ENCODE measurements at regions not wholly inside any gene's neighbourhood (a gene's known extent, or its start where the extent isn't known, plus 50 kb on each side); places are given as distances from the start of the nearest gene placed in this dataset.

- DNase-seq: no peak
Measured at GRCh38 chr5:168165977-168166376, 125.5 kb upstream of the WWC1 start.

- DNase-seq: no peak
Measured at GRCh38 chr5:168167338-168167737, 124.1 kb upstream of the WWC1 start.

DNA sequence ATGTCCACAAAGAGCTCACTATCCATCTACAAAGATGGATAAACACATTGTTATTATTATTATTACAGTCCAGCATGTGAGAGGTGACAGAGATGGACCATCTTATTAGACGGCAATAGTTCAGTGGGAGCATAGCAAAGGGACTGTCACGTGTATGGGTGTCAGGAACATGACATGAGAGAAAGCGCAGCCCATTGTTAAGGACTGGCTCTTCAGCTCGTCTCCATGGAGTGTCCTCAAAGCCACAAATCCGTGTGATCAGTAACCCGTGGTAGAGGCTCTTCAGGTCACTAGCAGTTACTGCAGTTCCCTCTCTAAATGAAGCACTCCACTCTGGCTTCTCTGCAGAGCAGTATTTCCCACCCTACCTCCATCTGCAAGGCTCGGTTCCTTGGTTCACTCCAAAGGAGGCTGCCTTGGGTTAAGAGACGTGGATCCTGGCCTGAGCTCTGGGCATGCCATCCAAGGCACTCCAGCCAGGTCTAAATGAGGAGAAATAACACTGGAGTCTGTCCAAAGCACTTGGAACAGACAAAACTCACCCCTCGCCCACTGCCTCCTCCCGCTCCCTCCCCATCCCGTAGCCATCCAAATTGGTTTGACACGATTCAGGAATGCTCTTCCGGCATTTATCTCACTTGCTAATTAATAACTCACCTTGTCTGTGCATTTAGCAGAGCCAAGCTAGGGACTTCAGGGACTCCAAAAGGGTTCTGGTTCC lies 122.3 kb upstream of the WWC1 start:
- DNase-seq: no peak

DNA sequence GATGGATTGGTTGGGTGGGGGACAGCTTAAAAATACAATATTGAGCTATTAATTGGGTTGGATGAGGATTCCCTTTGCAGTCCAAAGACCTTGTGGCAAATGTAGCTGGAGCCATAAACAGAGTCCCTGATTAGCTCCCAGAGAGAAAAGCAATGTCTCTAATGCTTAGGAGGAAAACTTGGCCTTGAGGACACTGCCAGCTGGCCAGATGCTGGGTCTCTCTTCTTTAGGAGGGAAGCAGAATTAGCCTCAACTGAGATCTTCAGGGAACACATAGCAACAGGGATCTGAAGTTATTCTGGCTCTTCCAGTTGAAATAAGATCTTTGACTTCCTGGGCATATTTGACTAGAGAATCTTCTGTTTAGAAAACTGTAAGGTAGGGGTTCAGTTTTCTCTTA lies 121.7 kb upstream of the WWC1 start:
- no peak for DNase-seq

- no peak for DNase-seq
Measured at GRCh38 chr5:168171901-168172759, 119.3 kb upstream of the WWC1 start.

- DNase-seq: no peak
Measured at GRCh38 chr5:168172760-168173223, 118.7 kb upstream of the WWC1 start.

DNA sequence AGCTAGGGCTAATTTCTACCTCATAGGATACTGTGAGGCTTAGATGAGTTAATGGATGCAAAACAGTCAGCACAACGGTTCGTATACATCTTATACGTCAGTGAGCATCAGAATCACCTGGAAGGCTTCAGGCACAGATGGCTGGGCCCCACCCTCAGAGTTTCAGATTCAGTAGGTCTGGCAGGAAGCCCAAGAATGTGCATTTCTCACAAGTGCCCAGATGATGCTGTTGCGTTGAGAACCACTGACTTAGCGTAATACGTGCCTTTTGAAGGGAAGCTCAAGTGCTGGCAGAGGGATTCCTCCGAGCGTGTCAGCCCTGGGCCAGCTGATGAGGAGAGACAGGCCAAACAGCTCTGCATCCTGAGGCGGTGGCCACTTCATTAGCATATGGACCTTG lies 117.1 kb upstream of the WWC1 start:
- DNase-seq: no peak

- DNase-seq: no peak
Measured at GRCh38 chr5:168176251-168176650, 115.2 kb upstream of the WWC1 start.

- no peak for DNase-seq
Measured at GRCh38 chr5:168176941-168177340, 114.5 kb upstream of the WWC1 start.

DNA sequence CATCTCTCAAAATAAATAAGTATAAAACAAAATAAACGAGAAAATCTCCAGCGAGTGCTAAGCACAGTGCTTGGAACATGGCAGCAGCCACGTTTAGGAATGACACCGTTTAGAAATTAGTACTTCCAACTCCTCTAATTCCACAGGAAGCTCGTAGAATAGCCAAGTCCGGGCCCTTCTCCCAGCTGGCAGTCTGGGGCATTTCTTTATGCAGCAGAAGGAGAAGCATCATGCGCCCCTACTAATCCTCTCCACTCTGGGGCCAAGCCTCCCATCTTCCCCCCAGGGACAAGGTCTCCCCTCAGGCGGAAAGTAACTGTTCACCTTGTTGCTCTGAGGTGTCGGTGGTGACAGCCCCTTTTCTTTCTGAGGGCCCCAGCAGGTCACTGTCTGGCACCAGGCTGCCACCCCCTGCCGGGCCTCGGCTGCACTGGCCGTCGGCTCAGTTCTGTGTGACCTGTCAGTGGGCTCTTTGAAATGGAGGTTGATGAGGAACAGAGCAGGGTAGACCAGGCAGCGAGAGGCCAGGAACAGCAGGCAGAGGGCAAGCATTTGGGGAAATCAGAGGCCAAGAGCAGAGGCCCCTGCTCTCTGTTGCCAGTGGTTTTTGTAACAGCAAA lies 113.5 kb upstream of the WWC1 start:
- peak in 3 of 14 donors; percentile 11 to 52 (median 50) for DNase-seq

DNA sequence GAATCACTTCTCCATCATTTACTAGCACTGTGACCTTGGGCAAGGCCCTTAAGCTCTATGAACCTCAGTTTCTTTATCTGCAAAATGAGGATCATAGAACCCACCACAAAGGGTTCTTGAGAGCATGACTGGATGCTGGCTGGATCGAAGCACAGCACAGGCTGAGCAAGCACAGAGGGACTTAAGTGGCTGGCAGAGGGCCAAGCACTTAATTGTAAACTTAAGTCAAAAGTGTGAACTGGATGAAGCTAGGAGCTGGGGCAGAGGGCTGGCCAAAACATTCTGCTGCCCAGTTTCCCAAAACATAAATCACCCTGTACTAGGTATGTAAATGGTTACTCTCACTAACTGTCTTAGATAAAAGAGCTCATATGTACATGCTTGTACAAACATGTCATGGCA lies 112.3 kb upstream of the WWC1 start:
- no peak for DNase-seq

DNA sequence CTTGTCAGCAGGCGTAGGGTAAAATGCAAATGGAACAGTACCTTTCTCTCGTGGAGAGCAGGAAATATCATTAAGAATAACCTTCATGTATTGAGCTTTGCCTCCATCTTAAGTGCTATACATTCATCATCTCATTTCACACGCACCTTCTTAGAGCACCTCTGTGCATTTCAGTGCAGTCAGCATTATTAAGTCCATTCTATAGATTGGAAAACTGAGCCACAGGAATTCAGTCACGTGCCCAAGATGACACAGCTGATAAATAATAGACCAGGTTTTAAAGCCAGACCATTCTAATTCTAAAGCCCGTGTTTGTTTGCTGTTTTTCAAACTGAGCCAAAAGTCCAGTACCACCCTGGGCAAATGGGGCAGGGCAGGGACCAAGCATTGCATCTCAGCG lies 109.2 kb upstream of the WWC1 start:
- no peak for DNase-seq

GRCh38 chr5:168184103-168184502 lies 107.3 kb upstream of the WWC1 start:
- no peak for DNase-seq

DNA sequence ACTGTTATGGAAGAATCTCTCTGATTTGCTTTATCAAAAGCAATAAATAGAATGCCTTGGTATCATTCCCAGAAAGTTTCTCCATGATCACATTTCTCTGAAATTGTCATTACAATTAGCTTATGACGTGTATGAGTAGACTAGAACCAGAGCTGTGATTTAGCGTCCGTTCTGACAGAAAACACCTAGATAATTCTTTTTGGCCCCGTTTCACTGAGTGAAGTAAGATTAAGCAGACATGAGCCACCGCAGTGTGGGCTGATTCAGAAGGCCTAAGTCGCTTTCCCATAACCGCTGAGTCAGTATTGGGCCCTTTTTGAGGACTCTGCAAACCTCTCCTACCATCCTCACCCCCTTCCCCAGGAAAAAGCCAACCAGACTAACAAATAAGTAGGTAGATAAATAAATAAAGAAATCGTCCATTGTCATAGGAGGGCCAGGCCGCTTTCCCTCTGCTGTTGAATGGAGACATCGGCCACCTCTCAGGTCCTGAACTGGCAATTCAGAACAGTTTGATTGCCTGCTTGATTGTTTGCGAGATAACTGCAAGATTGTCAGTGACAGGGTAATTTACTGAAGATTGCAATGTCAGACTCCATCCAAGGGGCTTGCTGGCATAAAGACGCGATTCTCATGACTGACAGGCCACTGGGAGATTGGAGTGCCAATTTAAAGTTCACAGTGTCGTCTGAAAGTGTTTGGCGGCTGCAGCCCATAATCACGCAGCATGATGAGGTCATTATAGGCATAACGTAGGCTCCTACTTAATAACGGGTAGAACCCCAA lies 105.0 kb upstream of the WWC1 start:
- DNase-seq: no peak

GRCh38 chr5:168187614-168188013 lies 103.8 kb upstream of the WWC1 start:
- DNase-seq: no peak

DNA sequence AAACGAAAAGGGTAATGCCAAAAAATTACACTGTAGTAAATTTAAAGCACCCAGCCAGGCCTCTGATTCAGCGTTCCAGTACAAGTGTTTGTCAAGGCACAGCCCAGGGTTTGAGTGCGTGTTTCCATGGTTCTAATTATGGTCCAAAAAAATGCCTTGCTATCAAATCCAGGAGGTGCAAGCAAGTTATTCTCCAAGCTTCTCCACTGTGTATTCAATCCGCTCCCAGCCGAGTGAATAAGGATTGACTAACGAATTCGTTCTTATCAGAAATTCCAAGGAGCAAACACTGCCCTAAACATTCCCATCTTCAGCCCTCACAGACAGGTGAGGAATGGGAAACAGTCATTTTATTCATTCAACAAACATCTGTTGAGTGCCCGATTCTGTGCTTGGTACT lies 103.3 kb upstream of the WWC1 start:
- DNase-seq: no peak

DNA sequence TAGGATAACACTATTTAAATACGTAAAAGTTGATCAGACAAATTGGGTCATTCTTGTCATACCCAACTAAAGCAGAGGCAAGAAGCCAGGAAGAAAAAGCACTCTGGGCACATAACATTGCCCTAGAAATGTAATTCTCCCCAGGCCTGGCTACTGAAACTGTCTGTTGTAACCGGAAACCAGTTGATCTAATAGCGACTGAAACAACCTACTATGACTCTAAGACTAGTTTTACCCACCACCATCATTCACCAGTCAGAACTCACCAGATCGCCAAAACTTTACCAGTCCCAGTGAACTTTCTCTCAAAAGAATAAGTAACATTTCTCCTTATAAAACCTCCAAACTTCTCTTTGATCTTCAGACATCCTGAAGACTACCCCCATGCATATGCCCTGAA lies 99.3 kb upstream of the WWC1 start:
- DNase-seq: no peak

DNA sequence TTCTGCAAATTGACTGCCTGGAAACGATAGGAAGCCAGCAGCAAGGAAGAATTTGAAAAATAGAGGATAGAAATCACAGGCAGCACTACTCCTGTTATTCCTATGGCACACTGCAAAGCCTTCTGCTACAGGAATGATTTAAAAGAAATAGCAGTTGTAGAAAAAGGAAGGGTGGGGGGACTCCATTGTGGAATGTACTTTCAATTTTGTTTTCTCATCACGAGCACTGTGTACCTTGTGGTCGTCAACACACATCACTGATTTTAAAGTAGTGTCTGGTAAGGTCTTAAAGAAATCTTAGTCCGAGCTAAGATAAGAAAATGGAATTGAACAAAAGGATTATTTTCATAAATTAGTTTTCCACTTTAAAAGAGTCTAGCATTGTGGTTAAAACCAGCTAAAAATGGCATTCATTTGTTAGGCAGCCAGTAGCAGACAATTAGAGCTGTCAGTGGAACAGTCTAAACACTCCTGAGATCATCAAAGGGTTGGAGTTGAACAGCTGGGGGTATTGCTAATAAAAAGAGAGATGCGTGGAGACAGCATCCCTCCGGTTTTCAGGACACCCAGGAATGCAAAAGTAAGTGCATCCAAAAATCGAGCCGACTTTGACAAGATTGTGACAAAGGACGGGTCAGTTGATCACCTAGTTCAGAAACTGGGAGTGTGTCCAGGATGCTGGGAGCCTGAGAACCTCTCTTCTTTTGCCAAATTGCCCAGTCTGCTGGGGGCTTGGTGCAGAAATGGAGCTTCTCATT lies 97.8 kb upstream of the WWC1 start:
- peak in 3 of 14 donors; percentile 13 to 43 (median 15) for DNase-seq

GRCh38 chr5:168195110-168195509 lies 96.3 kb upstream of the WWC1 start:
- no peak for DNase-seq

DNA sequence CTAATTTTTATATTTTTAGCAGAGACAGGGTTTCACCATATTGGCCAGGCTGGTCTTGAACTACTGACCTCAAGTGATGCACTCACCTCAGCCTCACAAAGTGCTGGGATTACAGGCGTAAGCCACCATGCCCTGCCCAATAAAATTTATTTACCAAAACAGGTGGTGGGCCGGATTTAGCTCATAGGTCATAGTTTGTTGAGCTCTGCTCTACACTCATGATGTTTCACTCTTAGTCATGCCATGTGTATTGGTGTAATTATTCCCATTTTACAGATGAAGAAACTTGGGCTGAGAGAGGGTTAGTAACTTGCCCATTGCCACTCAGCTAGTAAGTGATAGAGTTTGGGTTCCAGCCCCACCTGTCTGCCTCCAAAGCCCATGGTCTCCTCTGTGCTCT lies 93.1 kb upstream of the WWC1 start:
- DNase-seq: no peak

DNA sequence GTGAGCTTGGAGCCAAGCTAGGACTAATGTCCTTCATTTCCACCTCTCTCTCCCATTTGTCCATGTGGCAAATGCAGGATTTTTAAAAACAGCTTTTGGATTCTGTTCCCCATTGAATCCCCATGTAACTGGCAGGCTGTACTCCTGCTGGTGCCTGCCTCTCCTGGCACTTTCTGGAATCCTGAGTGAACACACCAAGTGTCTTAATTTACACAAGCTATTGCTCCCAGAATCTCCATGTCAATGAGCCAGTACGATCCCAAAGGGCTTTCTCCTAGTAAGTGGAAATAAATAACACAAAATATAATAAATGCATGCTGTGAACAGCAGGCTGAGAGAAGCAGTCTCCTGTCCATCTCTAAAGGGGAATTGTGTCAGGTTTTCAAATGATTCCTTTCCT lies 88.4 kb upstream of the WWC1 start:
- DNase-seq: no peak

- DNase-seq: no peak
Measured at GRCh38 chr5:168204165-168204564, 87.3 kb upstream of the WWC1 start.
